ENCODE measurements at regions not wholly inside any gene's neighbourhood (a gene's known extent, or its start where the extent isn't known, plus 50 kb on each side); places are given as distances from the start of the nearest gene placed in this dataset.
"Not testable (repeated sequence)": the region's sequence is repeated elsewhere in the genome, so short reads cannot be mapped to it uniquely, and the experiment has no call there.

GRCh38 chr15:59783774-59784520 is 94.8 kb upstream of the BNIP2 start:
- DNase-seq (ENCODE audit: low read depth), result not testable (repeated sequence)

DNA sequence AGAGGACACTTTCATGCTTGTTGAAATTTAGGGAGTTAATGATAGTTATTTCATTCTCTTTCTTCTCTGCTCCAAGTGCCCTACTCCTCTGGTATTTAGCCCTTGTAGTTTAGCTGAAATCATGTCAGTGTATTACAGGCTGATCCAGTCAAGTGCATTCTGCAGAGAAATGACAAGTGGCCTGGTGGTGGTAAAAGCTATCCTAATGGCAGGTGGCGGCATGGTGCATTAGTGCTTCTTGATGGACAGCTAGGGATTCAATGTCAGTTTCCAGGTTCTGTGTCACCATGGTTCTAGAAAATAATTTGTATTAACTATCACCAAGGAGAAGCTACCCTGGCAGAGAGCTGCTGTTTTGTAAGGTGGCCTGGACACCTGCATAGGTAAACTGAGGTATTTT is 90.0 kb upstream of the BNIP2 start:
- no peak for DNase-seq (ENCODE audit: low read depth)

- no peak for DNase-seq (ENCODE audit: low read depth)
Observed at GRCh38 chr15:59764775-59765174, 75.7 kb upstream of the BNIP2 start.

- no peak for DNase-seq (ENCODE audit: low read depth)
Observed at GRCh38 chr15:59762558-59762957, 73.4 kb upstream of the BNIP2 start.

GRCh38 chr15:59760256-59760655 is 71.1 kb upstream of the BNIP2 start:
- DNase-seq (ENCODE audit: low read depth), result not testable (repeated sequence)

GRCh38 chr15:59751552-59752413 is 62.7 kb upstream of the BNIP2 start:
- DNase-seq (ENCODE audit: low read depth), result no peak

- DNase-seq (ENCODE audit: low read depth), result no peak
Observed at GRCh38 chr15:59746777-59747176, 57.7 kb upstream of the BNIP2 start.

GRCh38 chr15:59741274-59741906 is 52.3 kb upstream of the BNIP2 start:
- no peak for DNase-seq (ENCODE audit: low read depth)

- no peak for DNase-seq (ENCODE audit: low read depth)
Observed at GRCh38 chr15:59739557-59740186, 50.6 kb upstream of the BNIP2 start.

Measured in CMK (cell line).